K562 (cell line): ENCODE measurements at regions not wholly inside any gene's neighbourhood (a gene's known extent, or its start where the extent isn't known, plus 50 kb on each side); places are given as distances from the start of the nearest gene placed in this dataset.

Experiments used
- ATAC-seq: fragments of 200-7000 bp; cut with Tn5 transposase; 3 replicates; pipeline ENCODE4 v1.9.1; 2020; ENCODE audit warnings: moderate library complexity
- BruUV-seq: library from RNA; stranded (reverse); fragments of 400-500 nt; replicated peaks from 2 replicates; lab custom pipeline; 2021; lab: Mats Ljungman, UMichigan
- CTCF ChIA-PET: fragments of 300-600 bp; formaldehyde crosslinking; extraction: SDS; loops from one replicate; lab custom pipeline; 2021; ENCODE audit warnings: low intra/inter-chr PET ratio; lab: Yijun Ruan, JAX
- POLR2A ChIA-PET: fragments of 300-600, 350-650 bp; sonication (Branson Sonifier 250); formaldehyde crosslinking; extraction: SDS; loops from one replicate; lab custom pipeline; 2021; ENCODE audit warnings: antibody characterized with exemption, inconsistent platforms; lab: Yijun Ruan, JAX
- DNase-seq, 4 experiments: peaks; one replicate each; pipeline versions ENCODE4 v3.0.0 to v3.0.0-alpha.2; 2011 to 2018; ENCODE audit warnings: low spot score in 3 of 4, mixed read lengths in 3 of 4; ENCODE audit errors: extremely low read depth in 1 of 4
- FAIRE-seq: peaks from 2 replicates; lab custom pipeline; 2011; peaks lifted over from hg19 to GRCh38; lab: Jason Lieb, UNC
- H2AFZ ChIP-seq: 2 replicates; pipeline ENCODE4 v1.6.0; 2011; ENCODE audit warnings: low read depth, low read length, control low read depth, inconsistent platforms
- H3K27ac ChIP-seq: fragments of 200-600 bp; 3 replicates; pipeline ENCODE4 v1.8.0; 2011; ENCODE audit warnings: low read depth, mild to moderate bottlenecking, control low read depth, inconsistent platforms, low read length, moderate library complexity, mixed read lengths; ENCODE audit errors: extremely low read depth
- H3K27me3 ChIP-seq, 2 experiments: fragments of 300-600 bp in 1 of 2; 2 replicates in 1 of 2; 3 replicates in 1 of 2; pipeline versions ENCODE4 v1.6.0 to v1.8.0; 2011; ENCODE audit warnings: inconsistent platforms in 2 of 2, low read length in 2 of 2, mild to moderate bottlenecking in 1 of 2, mixed read lengths in 1 of 2, moderate library complexity in 1 of 2; ENCODE audit not compliant: control insufficient read depth in 2 of 2, insufficient read depth in 2 of 2
- H3K36me3 ChIP-seq: fragments of 300-600 bp; 3 replicates; pipeline ENCODE4 v1.8.0; 2011; ENCODE audit warnings: mild to moderate bottlenecking, low read length, inconsistent platforms; ENCODE audit not compliant: control insufficient read depth, insufficient read depth
- H3K4me1 ChIP-seq, 2 experiments: fragments of 200-600 bp in 1 of 2; replicated peaks in 1 of 2; 2 replicates in 1 of 2; 3 replicates in 1 of 2; pipeline versions ENCODE4 v1.5.1 to v1.8.0; 2011; ENCODE audit warnings: inconsistent platforms in 2 of 2, low read length in 2 of 2, mild to moderate bottlenecking in 1 of 2, mixed read lengths in 1 of 2, moderate library complexity in 1 of 2; ENCODE audit not compliant: control insufficient read depth in 2 of 2, insufficient read depth in 2 of 2
- H3K4me2 ChIP-seq: 2 replicates; pipeline ENCODE4 v1.6.1; 2011; ENCODE audit warnings: low read length, control low read depth, inconsistent platforms, mixed read lengths; ENCODE audit not compliant: insufficient read depth
- H3K4me3 ChIP-seq: fragments of 200-600 bp; sonication (generic), shearing (Covaris generic); 2 replicates; pipeline ENCODE4 v1.5.1; 2016; ENCODE audit warnings: control low read depth, inconsistent platforms
- H3K79me2 ChIP-seq: fragments of 200-600 bp; 3 replicates; pipeline ENCODE4 v1.8.0; 2011; ENCODE audit warnings: low read length, inconsistent platforms; ENCODE audit not compliant: control insufficient read depth, insufficient read depth
- H3K9ac ChIP-seq, 2 experiments: 2 replicates each; pipeline versions ENCODE4 v1.6.0 to v1.6.1; 2011; ENCODE audit warnings: low read depth in 2 of 2, low read length in 2 of 2, control low read depth in 1 of 2, inconsistent platforms in 1 of 2, mild to moderate bottlenecking in 1 of 2, mixed read lengths in 1 of 2; ENCODE audit not compliant: insufficient read depth in 1 of 2
- H3K9me1 ChIP-seq: one replicate; pipeline ENCODE4 v1.6.0; 2011; ENCODE audit warnings: inconsistent platforms, mild to moderate bottlenecking, low read length, moderate library complexity; ENCODE audit not compliant: control insufficient read depth, insufficient read depth
- H3K9me3 ChIP-seq: replicated peaks from 2 replicates; pipeline ENCODE4 v1.5.1; 2011; ENCODE audit warnings: low read depth, low read length, inconsistent platforms; ENCODE audit not compliant: control insufficient read depth, insufficient read depth
- H4K20me1 ChIP-seq: replicated peaks from 2 replicates; pipeline ENCODE4 v1.6.1; 2011; ENCODE audit warnings: low read length, inconsistent platforms, mixed read lengths; ENCODE audit not compliant: control insufficient read depth, insufficient read depth
- ESRRB ChIP-seq: fragments of 250-450 bp; sonication (Bioruptor Pico); IDR thresholded peaks from 2 replicates; pipeline ENCODE4 v1.5.0; 2020; ENCODE audit warnings: mild to moderate bottlenecking, moderate library complexity, borderline replicate concordance
- ILF3 ChIP-seq: fragments of 450-650 bp; IDR thresholded peaks from 2 replicates; pipeline ENCODE4 v1.6.1; 2018; ENCODE audit warnings: antibody characterized with exemption, mild to moderate bottlenecking, moderate library complexity, borderline replicate concordance
- ILK ChIP-seq: fragments of 450-650 bp; IDR thresholded peaks from 2 replicates; pipeline ENCODE4 v1.6.1; 2016; ENCODE audit warnings: missing genetic modification characterization, low read depth, mild to moderate bottlenecking, missing compliant biosample characterization, moderate library complexity, borderline replicate concordance
- MAFG ChIP-seq: fragments of 450-650 bp; conservative IDR thresholded peaks from 2 replicates; pipeline ENCODE4 v1.6.1; 2016; ENCODE audit warnings: missing genetic modification characterization, missing compliant biosample characterization
- MXI1 ChIP-seq: IDR thresholded peaks from 2 replicates; pipeline ENCODE4 v1.6.1; 2011; ENCODE audit warnings: low read depth, mild to moderate bottlenecking, improper control_type of control experiment, low read length
- POLR2H ChIP-seq: IDR thresholded peaks from 2 replicates; pipeline ENCODE4 v1.6.1; 2016; ENCODE audit warnings: missing genetic modification characterization, low read depth, mild to moderate bottlenecking, control low read depth, missing compliant biosample characterization, moderate library complexity
- SMAD4 ChIP-seq: fragments of 250-450 bp; sonication (Bioruptor Pico); conservative IDR thresholded peaks from 2 replicates; pipeline ENCODE4 v1.8.0; 2021; ENCODE audit warnings: inconsistent platforms, mild to moderate bottlenecking, moderate library complexity
- ZBTB17 ChIP-seq: fragments of 450-650 bp; formaldehyde crosslinking; IDR thresholded peaks from 2 replicates; pipeline ENCODE4 v1.4.0; 2020; ENCODE audit warnings: mild to moderate bottlenecking
- ZNF24 ChIP-seq: fragments of 450-650 bp; IDR thresholded peaks from 2 replicates; pipeline ENCODE4 v1.6.1; 2016
- ZNF324 ChIP-seq: fragments of 250-450 bp; sonication (Bioruptor Pico); IDR thresholded peaks from 2 replicates; pipeline ENCODE4 v1.4.0; 2020; ENCODE audit warnings: mild to moderate bottlenecking
- ZNF398 ChIP-seq: fragments of 250-450 bp; sonication (Bioruptor Pico); IDR thresholded peaks from 2 replicates; pipeline ENCODE4 v1.8.0; 2021; ENCODE audit warnings: moderate library complexity, mild to moderate bottlenecking, inconsistent platforms
- WGBS: fragments of 100-300 bp; shearing (Covaris generic); methylation state at CpG from one replicate; pipeline ENCODE4 v1.1.6; 2016; ENCODE audit warnings: low coverage, mixed read lengths; ENCODE audit not compliant: insufficient coverage; ENCODE audit errors: missing lambda C conversion rate; 5-methylcytosine and 5-hydroxymethylcytosine counted together
- in situ Hi-C: fragments of 300-500 bp; cut with MboI; formaldehyde crosslinking; loops from 4 replicates; pipeline ENCODE4 v1.15.0; 2018; ENCODE audit warnings: inconsistent platforms, mixed read lengths
- intact Hi-C: fragments of 100-400 bp; cut with micrococcal nuclease; formaldehyde crosslinking; loops from 2 replicates; pipeline ENCODE4 v1.14.2; 2022
- TF ChIP-seq, protein P1 (sequence below): fragments of 450-650 bp; IDR thresholded peaks from 2 replicates; pipeline ENCODE4 v1.6.1; 2016; ENCODE audit warnings: mild to moderate bottlenecking
- TF ChIP-seq, protein P2 (sequence below): fragments of 450-650 bp; IDR thresholded peaks from 2 replicates; pipeline ENCODE4 v1.6.1; 2016; ENCODE audit warnings: missing biosample characterization, missing genetic modification characterization

- POLR2A ChIA-PET: no interaction called here
Observed at GRCh38 chr10:62511656-62512055, 137.5 kb downstream of the ZNF365 start.

More at GRCh38 chr10:62511656-62512055, 137.5 kb downstream of the ZNF365 start:
- H3K9ac ChIP-seq: no peak overlapping the region
- DNase-seq (no peak), FAIRE-seq (no peak), ATAC-seq (no peak)
- no TSS peak for BruUV-seq
- CTCF ChIA-PET: no interaction called here
- H2AFZ ChIP-seq: no peak overlapping the region
- H3K4me1 ChIP-seq: no peaks in the 10 kb centered on the region
- H3K4me3 ChIP-seq: no peak overlapping the region
- no peaks in the 10 kb centered on the region for H3K9me3 ChIP-seq
- no peaks in the 10 kb centered on the region for H3K79me2 ChIP-seq
- no peak overlapping the region for H3K27ac ChIP-seq
- no peak for TF ChIP-seq POLR2H
- TF ChIP-seq ZNF24: no peak
- TF ChIP-seq, protein P1, sequence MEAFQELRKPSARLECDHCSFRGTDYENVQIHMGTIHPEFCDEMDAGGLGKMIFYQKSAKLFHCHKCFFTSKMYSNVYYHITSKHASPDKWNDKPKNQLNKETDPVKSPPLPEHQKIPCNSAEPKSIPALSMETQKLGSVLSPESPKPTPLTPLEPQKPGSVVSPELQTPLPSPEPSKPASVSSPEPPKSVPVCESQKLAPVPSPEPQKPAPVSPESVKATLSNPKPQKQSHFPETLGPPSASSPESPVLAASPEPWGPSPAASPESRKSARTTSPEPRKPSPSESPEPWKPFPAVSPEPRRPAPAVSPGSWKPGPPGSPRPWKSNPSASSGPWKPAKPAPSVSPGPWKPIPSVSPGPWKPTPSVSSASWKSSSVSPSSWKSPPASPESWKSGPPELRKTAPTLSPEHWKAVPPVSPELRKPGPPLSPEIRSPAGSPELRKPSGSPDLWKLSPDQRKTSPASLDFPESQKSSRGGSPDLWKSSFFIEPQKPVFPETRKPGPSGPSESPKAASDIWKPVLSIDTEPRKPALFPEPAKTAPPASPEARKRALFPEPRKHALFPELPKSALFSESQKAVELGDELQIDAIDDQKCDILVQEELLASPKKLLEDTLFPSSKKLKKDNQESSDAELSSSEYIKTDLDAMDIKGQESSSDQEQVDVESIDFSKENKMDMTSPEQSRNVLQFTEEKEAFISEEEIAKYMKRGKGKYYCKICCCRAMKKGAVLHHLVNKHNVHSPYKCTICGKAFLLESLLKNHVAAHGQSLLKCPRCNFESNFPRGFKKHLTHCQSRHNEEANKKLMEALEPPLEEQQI: no peak
- no peak for TF ChIP-seq ILK
- TF ChIP-seq ESRRB (CRISPR knock-in tag): no peak
- TF ChIP-seq ZNF398 (CRISPR knock-in tag): no peak
- no peak for TF ChIP-seq ZNF324
- TF ChIP-seq, protein P2, sequence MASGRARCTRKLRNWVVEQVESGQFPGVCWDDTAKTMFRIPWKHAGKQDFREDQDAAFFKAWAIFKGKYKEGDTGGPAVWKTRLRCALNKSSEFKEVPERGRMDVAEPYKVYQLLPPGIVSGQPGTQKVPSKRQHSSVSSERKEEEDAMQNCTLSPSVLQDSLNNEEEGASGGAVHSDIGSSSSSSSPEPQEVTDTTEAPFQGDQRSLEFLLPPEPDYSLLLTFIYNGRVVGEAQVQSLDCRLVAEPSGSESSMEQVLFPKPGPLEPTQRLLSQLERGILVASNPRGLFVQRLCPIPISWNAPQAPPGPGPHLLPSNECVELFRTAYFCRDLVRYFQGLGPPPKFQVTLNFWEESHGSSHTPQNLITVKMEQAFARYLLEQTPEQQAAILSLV (tag): no peak
- TF ChIP-seq MXI1: no peak
- TF ChIP-seq ZBTB17 (CRISPR knock-in tag): no peak
- no peak for TF ChIP-seq SMAD4
- TF ChIP-seq MAFG (tag): no peak
- no peak for TF ChIP-seq ILF3
- intact Hi-C loops (no loop called here), in situ Hi-C loops (no loop called here)
- no peaks in the 10 kb centered on the region for H3K9me1 ChIP-seq
- no peaks in the 10 kb centered on the region for H3K27me3 ChIP-seq
- H4K20me1 ChIP-seq: no peaks in the 10 kb centered on the region
- no peaks in the 10 kb centered on the region for H3K36me3 ChIP-seq
- 0% methylated on average over 2 of the region's 2 CpGs for WGBS
- no peak overlapping the region for H3K4me2 ChIP-seq
